K562 (cell line): ENCODE measurements at regions not wholly inside any gene's neighbourhood (a gene's known extent, or its start where the extent isn't known, plus 50 kb on each side); places are given as distances from the start of the nearest gene placed in this dataset.

Source experiments
- CTCF ChIP-seq, 3 experiments: IDR thresholded peaks in 2 of 3; conservative IDR thresholded peaks in 1 of 3; 2 replicates each; pipeline ENCODE4 v1.5.1; 2011 to 2012; ENCODE audit warnings: low read length in 3 of 3, mild to moderate bottlenecking in 3 of 3, control low read depth in 2 of 3, improper control_type of control experiment in 1 of 3, inconsistent platforms in 1 of 3, low read depth in 1 of 3, mixed read lengths in 1 of 3, moderate library complexity in 1 of 3; ENCODE audit not compliant: insufficient read depth in 2 of 3
- E2F4 ChIP-seq: sonication (generic); formaldehyde crosslinking; IDR thresholded peaks from 2 replicates; pipeline ENCODE4 v1.8.0; 2022; ENCODE audit warnings: mild to moderate bottlenecking, low read depth, missing genetic modification reagents
- GATA2 ChIP-seq: sonication (generic); formaldehyde crosslinking; IDR thresholded peaks from 2 replicates; pipeline ENCODE4 v1.4.0; 2020; ENCODE audit warnings: mild to moderate bottlenecking, missing genetic modification reagents
- STAT6 ChIP-seq: sonication (generic); formaldehyde crosslinking; IDR thresholded peaks from 2 replicates; pipeline ENCODE4 v1.8.1; 2023; ENCODE audit warnings: mild to moderate bottlenecking, missing genetic modification reagents
- TEAD2 ChIP-seq: fragments of 450-650 bp; IDR thresholded peaks from 2 replicates; pipeline ENCODE4 v1.6.1; 2016; ENCODE audit warnings: missing genetic modification characterization, control low read depth, missing compliant biosample characterization
- ZFX ChIP-seq: sonication (generic); formaldehyde crosslinking; IDR thresholded peaks from 2 replicates; pipeline ENCODE4 v1.8.0; 2022; ENCODE audit warnings: mild to moderate bottlenecking, missing genetic modification reagents, moderate library complexity

- TF ChIP-seq E2F4 (CRISPR knock-in tag) = no peak
- no peak for TF ChIP-seq ZFX (CRISPR knock-in tag)
- TF ChIP-seq TEAD2 (tag) = no peak
- TF ChIP-seq STAT6 (CRISPR knock-in tag) = no peak
- TF ChIP-seq GATA2 (CRISPR knock-in tag) = no peak
- no peak for TF ChIP-seq CTCF (IDR thresholded peaks at IDR 0.05 in 2 of 3, conservative IDR thresholded peaks at IDR 0.05 in 1 of 3; ENCODE audit: insufficient read depth in 2 of 3, low read depth in 1 of 3, low read length in 3 of 3)
Observed at GRCh38 chr9:89886281-89886700, 281.5 kb downstream of the GADD45G start.
